ENCODE measurements at regions not wholly inside any gene's neighbourhood (a gene's known extent, or its start where the extent isn't known, plus 50 kb on each side); places are given as distances from the start of the nearest gene placed in this dataset.
A peak's percentile ranks its signal among the peaks of the same experiment; 100 is the strongest.

DNA sequence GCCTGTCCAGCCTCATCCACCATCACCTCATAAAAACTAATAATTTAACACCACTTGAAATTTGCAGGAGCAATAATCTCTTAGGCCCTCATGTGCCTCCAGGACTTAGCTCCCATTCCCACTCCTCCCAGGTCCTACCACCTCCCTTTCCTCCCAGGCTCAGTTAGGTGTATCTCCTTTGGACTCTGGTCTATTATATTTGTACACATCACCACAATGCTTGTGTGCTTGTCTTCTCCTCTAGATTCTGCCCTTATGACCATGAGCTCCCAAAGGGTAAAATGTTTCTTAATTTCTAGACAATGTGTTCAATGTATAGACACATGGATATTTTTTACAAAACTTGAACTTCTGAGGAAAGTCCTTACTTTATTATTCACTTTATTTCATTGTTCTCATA lies 182.0 kb upstream of the ZC3H15 start:
- no peaks in the 10 kb centered on the region for H3K9me3 ChIP-seq
- H3K27ac ChIP-seq, result no peak overlapping the region
- no peak overlapping the region for H3K4me3 ChIP-seq
- ATAC-seq, result no peak
- no peak for TF ChIP-seq POLR2A (IDR thresholded peaks at IDR 0.05)
- TF ChIP-seq, protein P1, sequence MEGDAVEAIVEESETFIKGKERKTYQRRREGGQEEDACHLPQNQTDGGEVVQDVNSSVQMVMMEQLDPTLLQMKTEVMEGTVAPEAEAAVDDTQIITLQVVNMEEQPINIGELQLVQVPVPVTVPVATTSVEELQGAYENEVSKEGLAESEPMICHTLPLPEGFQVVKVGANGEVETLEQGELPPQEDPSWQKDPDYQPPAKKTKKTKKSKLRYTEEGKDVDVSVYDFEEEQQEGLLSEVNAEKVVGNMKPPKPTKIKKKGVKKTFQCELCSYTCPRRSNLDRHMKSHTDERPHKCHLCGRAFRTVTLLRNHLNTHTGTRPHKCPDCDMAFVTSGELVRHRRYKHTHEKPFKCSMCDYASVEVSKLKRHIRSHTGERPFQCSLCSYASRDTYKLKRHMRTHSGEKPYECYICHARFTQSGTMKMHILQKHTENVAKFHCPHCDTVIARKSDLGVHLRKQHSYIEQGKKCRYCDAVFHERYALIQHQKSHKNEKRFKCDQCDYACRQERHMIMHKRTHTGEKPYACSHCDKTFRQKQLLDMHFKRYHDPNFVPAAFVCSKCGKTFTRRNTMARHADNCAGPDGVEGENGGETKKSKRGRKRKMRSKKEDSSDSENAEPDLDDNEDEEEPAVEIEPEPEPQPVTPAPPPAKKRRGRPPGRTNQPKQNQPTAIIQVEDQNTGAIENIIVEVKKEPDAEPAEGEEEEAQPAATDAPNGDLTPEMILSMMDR (IDR thresholded peaks at IDR 0.05), result no peak
- no peak for DNase-seq
- no peaks in the 10 kb centered on the region for H3K4me1 ChIP-seq
- H3K27me3 ChIP-seq, result no peaks in the 10 kb centered on the region
- intact Hi-C loops (cut with DNase I), result no loop called here
- no peaks in the 10 kb centered on the region for H3K36me3 ChIP-seq (replicated peaks in 1 of 2; ENCODE audit: insufficient read depth in 1 of 2, low read depth in 2 of 2)

DNA sequence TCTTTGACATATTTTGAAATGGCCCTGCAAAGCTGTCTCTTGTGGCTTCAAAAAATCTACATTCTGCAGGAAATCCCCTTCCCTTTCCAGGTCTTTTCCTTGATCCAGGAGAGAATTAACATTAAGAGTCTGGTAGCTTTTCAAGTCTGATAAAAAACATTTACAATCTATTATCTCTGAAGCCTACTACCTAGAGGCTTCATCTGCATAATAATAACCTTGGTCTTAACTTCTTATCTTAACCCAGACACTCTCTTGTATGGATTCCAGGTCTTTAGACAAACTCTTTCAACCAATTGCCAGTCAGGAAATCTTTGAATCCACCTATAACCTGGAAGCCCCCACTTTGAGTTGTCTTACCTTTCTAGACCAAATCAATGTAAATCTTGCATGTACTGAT lies 179.3 kb upstream of the ZC3H15 start:
- Histone ChIP-seq H3K27ac (no peak overlapping the region), H3K36me3 (replicated peaks in 1 of 2; ENCODE audit: insufficient read depth in 1 of 2, low read depth in 2 of 2) (no peaks in the 10 kb centered on the region), H3K9me3 (no peaks in the 10 kb centered on the region), H3K4me3 (no peak overlapping the region), H3K4me1 (no peaks in the 10 kb centered on the region), H3K27me3 (no peaks in the 10 kb centered on the region)
- intact Hi-C loops (cut with DNase I), result no loop called here
- TF ChIP-seq, protein P1 (IDR thresholded peaks at IDR 0.05), result no peak
- no peak for TF ChIP-seq POLR2A (IDR thresholded peaks at IDR 0.05)
- ATAC-seq, result no peak
- no peak for DNase-seq

DNA sequence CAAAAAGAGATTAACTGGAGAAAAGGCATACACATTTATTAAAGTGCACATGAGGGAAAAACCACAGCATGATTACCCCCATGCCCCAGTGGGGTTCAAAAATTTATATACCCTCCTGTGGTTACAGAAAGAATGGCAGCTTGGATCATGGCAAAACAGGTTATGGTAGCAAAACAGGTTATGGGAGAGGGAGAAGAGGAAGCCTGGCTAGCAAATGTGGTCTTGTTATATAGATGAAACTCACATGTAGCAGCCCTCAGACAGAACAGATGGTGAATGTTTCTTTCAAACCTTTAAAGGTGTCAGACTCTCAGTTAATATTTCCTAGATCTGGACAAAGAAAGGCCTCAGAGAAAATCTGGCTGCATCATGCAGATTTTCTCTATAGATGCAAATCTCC lies 178.2 kb upstream of the ZC3H15 start:
- Histone ChIP-seq H3K36me3 (replicated peaks in 1 of 2; ENCODE audit: insufficient read depth in 1 of 2, low read depth in 2 of 2) (no peaks in the 10 kb centered on the region), H3K4me1 (no peaks in the 10 kb centered on the region), H3K4me3 (no peak overlapping the region), H3K27ac (no peak overlapping the region), H3K9me3 (peaks cover 0 to under 1% (median 0%) of the 10 kb centered on the region in 3 donors), H3K27me3 (no peaks in the 10 kb centered on the region)
- TF ChIP-seq, protein P1 (IDR thresholded peaks at IDR 0.05), result no peak
- no peak for TF ChIP-seq POLR2A (IDR thresholded peaks at IDR 0.05)
- intact Hi-C loops (cut with DNase I), result no loop called here
- DNase-seq (no peak), ATAC-seq (no peak)

DNA sequence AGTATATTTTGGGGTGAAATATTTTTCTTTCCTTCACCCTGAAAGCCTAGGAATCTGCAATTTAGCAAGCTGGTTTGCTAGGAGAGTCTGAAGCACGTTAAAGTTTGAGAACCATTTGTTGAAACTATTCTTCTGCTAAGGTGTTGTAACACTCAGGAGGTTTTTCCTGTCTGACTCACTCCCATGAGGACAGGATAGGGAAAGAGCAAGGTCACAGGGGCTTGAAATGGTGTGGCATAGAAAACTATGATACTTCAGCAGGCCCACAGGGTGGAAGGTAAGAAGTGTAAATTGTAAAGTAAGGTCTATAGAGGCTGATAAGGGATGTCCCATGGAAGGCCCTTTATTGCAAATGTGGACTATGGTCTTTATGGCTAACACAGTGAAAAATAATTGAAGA lies 177.7 kb upstream of the ZC3H15 start:
- intact Hi-C loops (cut with DNase I), result no loop called here
- Histone ChIP-seq H3K4me3 (no peak overlapping the region), H3K36me3 (replicated peaks in 1 of 2; ENCODE audit: insufficient read depth in 1 of 2, low read depth in 2 of 2) (no peaks in the 10 kb centered on the region), H3K27ac (no peak overlapping the region), H3K4me1 (no peaks in the 10 kb centered on the region), H3K9me3 (peaks cover 0 to 5% (median 0%) of the 10 kb centered on the region in 3 donors), H3K27me3 (no peaks in the 10 kb centered on the region)
- no peak for TF ChIP-seq POLR2A (IDR thresholded peaks at IDR 0.05)
- 56 to 71% methylated on average over 1 of the region's 1 CpG for WGBS, 2 donors
- ATAC-seq, result no peak
- no peak for DNase-seq

DNA sequence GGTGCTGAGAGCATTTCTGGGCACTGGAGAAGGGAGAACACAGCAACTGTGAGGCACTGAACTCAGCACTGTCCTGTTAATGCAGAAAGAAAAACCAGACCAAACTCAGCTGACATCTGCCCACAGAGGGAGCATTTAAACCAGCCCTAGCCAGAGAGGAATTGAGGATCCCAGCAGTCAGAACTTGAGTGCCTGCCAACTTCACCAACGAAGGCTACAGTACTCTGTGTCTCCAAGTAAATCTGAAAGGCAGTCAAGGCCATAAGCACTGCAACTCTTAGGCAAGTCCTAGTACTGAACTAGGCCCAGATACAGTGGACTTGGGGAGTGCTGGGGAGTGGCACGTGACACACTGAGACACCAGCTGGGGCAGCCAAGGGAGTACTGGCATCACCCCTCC lies 176.2 kb upstream of the ZC3H15 start:
- TF ChIP-seq POLR2A (IDR thresholded peaks at IDR 0.05), result no peak
- TF ChIP-seq, protein P1 (IDR thresholded peaks at IDR 0.05), result no peak
- H3K36me3 ChIP-seq (replicated peaks in 1 of 2; ENCODE audit: insufficient read depth in 1 of 2, low read depth in 2 of 2), result no peaks in the 10 kb centered on the region
- no peak overlapping the region for H3K4me3 ChIP-seq
- no peaks in the 10 kb centered on the region for H3K27me3 ChIP-seq
- H3K4me1 ChIP-seq, result no peaks in the 10 kb centered on the region
- DNase-seq, result peak in 3 of 4 donors; percentile 3 to 45 (median 22)
- ATAC-seq, result no peak
- 0 to 57% methylated on average over 1 to 2 of the region's 2 CpGs for WGBS, 2 donors
- H3K27ac ChIP-seq, result no peak overlapping the region
- intact Hi-C loops (cut with DNase I), result no loop called here
- H3K9me3 ChIP-seq, result peaks cover 0 to 6% (median 0%) of the 10 kb centered on the region in 3 donors

All from body of pancreas (tissue), 4 donors.